ENCODE measurements at regions not wholly inside any gene's neighbourhood (a gene's known extent, or its start where the extent isn't known, plus 50 kb on each side); places are given as distances from the start of the nearest gene placed in this dataset.

DNA sequence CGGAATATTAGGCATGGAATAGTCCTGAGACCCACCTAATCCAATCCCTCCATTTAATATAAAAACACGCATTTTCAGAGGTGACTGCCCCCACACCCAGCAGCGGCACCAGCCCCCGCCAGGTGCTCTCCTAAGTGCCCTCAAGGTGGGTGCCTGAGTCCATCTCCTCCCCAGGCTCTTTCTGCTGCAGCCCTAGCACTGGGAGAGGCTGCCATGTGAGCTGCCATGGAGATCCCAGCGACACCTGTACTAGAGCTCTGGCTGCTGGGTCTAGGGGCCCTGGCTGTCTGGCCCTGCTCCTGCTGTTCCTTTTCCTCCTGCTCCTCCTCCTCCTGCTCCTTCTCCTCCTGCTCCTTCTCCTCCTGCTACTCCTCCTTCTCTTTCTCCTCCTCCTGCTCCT, 191.1 kb upstream of the BMPER start:
- TF ChIP-seq, protein P1, sequence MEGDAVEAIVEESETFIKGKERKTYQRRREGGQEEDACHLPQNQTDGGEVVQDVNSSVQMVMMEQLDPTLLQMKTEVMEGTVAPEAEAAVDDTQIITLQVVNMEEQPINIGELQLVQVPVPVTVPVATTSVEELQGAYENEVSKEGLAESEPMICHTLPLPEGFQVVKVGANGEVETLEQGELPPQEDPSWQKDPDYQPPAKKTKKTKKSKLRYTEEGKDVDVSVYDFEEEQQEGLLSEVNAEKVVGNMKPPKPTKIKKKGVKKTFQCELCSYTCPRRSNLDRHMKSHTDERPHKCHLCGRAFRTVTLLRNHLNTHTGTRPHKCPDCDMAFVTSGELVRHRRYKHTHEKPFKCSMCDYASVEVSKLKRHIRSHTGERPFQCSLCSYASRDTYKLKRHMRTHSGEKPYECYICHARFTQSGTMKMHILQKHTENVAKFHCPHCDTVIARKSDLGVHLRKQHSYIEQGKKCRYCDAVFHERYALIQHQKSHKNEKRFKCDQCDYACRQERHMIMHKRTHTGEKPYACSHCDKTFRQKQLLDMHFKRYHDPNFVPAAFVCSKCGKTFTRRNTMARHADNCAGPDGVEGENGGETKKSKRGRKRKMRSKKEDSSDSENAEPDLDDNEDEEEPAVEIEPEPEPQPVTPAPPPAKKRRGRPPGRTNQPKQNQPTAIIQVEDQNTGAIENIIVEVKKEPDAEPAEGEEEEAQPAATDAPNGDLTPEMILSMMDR (IDR thresholded peaks at IDR 0.05) = no peak
- TF ChIP-seq POLR2AphosphoS5 (IDR thresholded peaks at IDR 0.05; ENCODE audit: insufficient read depth in 1 of 2, low read depth in 1 of 2) = no peak
